Retinal pigment epithelial cell (primary cell): ENCODE measurements at regions not wholly inside any gene's neighbourhood (a gene's known extent, or its start where the extent isn't known, plus 50 kb on each side); places are given as distances from the start of the nearest gene placed in this dataset.

Source experiments
- DNase-seq: peaks from one replicate; pipeline ENCODE4 v3.0.0-alpha.2; 2010; ENCODE audit warnings: low read depth
- H3K4me3 ChIP-seq: 2 replicates; pipeline ENCODE4 v1.5.1; 2011; ENCODE audit warnings: mild to moderate bottlenecking, low read length, control low read depth, moderate library complexity
- TF ChIP-seq, protein P1 (sequence below): conservative IDR thresholded peaks from 2 replicates; pipeline ENCODE4 v1.5.1; 2011; ENCODE audit warnings: low read depth, low read length, control low read depth, inconsistent platforms

DNA sequence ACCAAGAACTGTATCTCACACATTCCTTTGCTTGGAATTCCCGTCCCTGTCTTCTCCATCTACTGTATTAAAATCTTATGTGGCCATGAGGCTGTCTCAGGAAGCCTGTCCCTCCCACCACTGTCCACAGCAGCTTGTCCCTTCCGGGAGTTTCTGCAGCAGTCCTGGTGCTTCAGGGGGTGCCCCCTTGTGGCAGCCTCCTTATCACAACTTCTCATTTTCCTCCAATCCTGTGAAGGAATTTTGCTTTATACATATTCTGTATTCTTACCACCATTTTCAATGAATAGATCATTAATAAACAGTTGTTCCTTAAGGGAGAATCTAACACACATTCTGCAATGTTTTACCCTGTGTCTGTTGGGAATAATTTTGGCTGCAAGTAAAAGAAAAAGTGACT, 220.4 kb upstream of the RAG2 start:
- no peak for DNase-seq

DNA sequence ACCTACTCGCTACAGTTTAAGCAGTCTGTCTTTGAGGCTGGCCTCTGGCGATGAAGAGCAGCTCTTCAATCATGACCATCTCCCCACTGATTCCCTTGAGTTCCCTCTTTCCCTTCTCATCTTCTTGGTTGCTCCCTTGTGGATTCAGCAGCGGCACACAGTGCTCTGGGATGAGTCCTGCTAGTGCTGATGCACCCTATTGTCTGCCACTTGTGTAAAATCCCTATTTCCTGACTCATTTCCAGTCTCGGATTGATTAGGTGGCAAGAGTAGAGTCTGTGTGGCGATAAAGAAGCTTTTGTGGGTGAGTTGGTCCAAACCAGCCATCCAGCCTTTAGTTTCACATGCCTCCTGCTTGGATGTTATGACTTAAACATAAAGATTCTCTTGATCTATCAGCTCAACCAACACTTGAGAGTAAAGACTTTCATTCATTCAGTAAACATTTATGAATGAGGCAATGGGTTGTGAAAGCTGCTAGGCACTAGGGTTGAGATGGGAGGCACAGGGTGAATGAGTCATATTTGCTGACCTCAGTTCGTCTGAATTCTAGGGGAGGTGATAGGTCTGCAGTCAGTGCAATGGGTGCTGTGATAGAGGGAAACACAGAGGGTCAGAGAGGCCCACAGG, 219.4 kb upstream of the RAG2 start:
- H3K4me3 ChIP-seq: no peak overlapping the region
- DNase-seq: no peak
- TF ChIP-seq, protein P1, sequence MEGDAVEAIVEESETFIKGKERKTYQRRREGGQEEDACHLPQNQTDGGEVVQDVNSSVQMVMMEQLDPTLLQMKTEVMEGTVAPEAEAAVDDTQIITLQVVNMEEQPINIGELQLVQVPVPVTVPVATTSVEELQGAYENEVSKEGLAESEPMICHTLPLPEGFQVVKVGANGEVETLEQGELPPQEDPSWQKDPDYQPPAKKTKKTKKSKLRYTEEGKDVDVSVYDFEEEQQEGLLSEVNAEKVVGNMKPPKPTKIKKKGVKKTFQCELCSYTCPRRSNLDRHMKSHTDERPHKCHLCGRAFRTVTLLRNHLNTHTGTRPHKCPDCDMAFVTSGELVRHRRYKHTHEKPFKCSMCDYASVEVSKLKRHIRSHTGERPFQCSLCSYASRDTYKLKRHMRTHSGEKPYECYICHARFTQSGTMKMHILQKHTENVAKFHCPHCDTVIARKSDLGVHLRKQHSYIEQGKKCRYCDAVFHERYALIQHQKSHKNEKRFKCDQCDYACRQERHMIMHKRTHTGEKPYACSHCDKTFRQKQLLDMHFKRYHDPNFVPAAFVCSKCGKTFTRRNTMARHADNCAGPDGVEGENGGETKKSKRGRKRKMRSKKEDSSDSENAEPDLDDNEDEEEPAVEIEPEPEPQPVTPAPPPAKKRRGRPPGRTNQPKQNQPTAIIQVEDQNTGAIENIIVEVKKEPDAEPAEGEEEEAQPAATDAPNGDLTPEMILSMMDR: no peak

More for the DNA sequence above, 220.4 kb upstream of the RAG2 start:
- TF ChIP-seq, protein P1: peak; percentile 14
- H3K4me3 ChIP-seq: no peak overlapping the region

DNA sequence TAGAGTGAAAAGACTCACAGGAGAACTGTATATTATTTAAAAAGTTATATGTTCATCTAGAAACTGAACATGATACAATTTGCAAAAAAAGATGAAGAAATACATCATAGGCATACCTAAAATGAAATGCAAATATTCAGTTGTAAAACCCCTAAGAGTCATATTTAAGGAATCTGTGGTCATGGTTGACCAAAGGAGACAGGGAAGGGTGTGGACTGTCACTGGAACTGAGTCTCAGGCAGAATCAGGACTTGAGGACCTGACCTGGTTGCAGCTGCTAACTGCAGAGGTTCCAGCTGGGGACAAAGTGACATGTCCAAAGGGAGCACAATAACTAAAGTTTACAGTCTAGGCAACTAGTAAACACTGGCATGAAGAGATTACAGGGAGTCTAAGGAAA, 211.3 kb upstream of the RAG2 start:
- no peak for DNase-seq
- no peak overlapping the region for H3K4me3 ChIP-seq
- TF ChIP-seq, protein P1: no peak

DNA sequence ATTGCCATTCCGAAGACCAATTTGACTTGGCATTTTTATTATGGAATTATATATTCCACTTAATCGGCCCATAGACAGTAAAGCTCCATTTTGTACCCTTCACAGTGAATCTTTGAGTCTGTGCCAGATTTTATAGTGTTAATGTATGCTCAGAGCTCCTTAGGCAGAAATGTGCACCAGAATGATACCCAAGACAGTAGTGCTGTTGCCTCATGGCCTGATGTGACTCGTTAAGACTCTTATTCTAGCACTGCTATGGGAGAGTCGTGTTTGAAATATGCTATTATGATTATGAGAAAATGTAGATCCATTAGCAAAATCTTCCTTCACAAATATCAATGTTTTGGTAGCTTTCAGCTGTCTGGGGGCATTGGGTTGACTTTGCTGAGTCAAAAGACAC, 209.8 kb upstream of the RAG2 start:
- H3K4me3 ChIP-seq: no peak overlapping the region
- no peak for DNase-seq

DNA sequence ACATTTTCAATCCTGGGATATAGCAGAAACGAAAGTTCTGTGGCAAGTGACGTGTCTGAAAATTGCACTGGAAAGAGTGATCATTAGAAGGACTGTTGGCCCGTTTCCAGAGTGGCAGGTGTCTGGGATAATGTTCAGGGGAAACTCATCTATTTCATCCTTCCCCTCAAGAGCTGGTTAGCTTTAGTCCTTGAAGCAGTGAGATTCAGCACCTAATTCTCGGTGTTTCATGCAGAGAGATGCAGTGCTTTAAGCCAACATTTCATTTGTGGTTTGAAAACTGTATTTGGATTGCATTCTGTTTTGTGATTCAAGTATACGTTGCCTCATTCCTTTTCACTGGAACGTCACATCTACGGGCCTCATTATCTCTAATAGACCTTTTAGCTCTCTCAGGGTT, 205.0 kb upstream of the RAG2 start:
- TF ChIP-seq, protein P1: no peak
- no peak overlapping the region for H3K4me3 ChIP-seq
- no peak for DNase-seq

More for the DNA sequence above, 209.8 kb upstream of the RAG2 start:
- TF ChIP-seq, protein P1: no peak

DNA sequence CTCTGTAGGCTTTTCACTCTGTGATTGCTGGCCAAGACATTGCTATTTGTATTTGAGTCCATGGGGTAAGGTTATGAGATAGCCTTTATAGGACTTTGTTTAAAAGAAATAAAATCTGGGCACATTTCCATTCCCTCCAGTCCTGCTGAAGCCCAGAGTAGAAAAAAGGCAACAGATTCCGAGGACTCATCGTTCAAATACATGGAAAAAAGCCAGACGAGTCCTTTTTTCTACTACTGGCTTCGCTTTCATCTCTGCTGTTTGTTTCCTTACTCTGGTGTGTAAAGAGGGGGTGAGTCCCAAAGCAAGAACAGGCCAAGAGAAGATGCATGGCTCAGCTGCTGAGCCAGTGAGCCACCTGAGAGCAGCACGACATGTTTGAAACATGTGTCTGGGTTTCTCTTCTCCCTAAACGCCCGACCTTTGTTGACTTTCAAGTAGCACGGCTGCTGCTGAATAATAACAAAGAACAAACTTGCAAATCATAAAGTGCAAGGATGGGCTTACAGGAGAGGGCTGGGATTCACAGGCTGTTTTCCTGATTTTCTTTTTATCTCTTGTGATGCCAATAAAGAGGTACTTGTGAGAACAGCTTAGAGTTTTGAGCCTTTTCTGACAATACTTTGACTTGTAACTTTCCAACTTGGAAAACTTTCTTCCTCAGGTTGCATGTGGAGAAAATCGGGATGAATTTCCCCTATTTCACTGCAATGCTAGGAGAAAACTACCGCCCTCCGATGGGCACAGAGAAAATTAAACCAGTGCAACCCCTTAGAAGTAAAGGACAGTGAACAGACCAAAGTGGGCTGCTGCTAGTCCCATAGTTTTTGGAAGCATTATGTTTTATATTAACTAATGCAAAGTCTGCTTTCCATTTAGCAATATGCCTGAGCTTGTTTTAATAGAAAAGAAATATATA, 195.2 kb upstream of the RAG2 start:
- no peak overlapping the region for H3K4me3 ChIP-seq
- TF ChIP-seq, protein P1: peak; percentile 35
- DNase-seq: no peak

DNA sequence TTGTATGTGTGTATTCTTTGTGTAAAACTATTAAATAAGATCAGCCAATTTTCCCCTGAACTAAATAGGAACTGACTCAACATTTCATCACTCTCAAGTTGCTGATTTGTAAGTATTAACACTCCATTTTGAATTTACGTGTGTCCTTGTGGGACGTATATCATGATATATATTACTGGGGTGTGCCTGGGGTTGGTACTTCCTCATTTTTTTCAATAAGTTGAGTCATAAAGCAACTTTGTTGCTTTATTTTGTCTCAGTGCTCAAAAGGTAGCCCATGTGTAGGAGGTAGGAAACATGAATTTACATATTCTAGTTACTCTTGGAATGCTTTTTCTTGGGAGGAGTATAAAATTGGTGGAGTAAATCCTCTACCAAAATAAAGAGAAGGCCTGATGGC, 193.9 kb upstream of the RAG2 start:
- TF ChIP-seq, protein P1: no peak
- no peak for DNase-seq
- no peak overlapping the region for H3K4me3 ChIP-seq
